MM.1S (cell line): ENCODE measurements at regions not wholly inside any gene's neighbourhood (a gene's known extent, or its start where the extent isn't known, plus 50 kb on each side); places are given as distances from the start of the nearest gene placed in this dataset.

Experiments used
- DNase-seq: peaks from one replicate; pipeline ENCODE4 v3.0.0-alpha.2; 2015
- H2AFZ ChIP-seq: fragments of 300-600 bp; sonication (generic); 2 replicates; pipeline ENCODE4 v1.6.0; 2016; ENCODE audit warnings: antibody characterized with exemption, low read length
- H3F3A ChIP-seq: fragments of 300-600 bp; sonication (generic); 2 replicates; pipeline ENCODE4 v1.6.1; 2016; ENCODE audit warnings: mild to moderate bottlenecking, antibody characterized with exemption, low read length, moderate library complexity, mixed read lengths; ENCODE audit not compliant: insufficient read depth
- H3K27ac ChIP-seq: fragments of 300-600 bp; sonication (generic); 2 replicates; pipeline ENCODE4 v1.5.1; 2016; ENCODE audit warnings: mild to moderate bottlenecking, low read length
- H3K27me3 ChIP-seq: fragments of 300-600 bp; sonication (generic); replicated peaks from 2 replicates; pipeline ENCODE4 v1.6.0; 2016; ENCODE audit warnings: low read length; ENCODE audit not compliant: insufficient read depth
- H3K36me3 ChIP-seq: fragments of 300-600 bp; sonication (generic); replicated peaks from 2 replicates; pipeline ENCODE4 v1.6.1; 2016; ENCODE audit warnings: mild to moderate bottlenecking, low read length, mixed read lengths; ENCODE audit not compliant: insufficient read depth
- H3K4me1 ChIP-seq: fragments of 300-600 bp; sonication (generic); 2 replicates; pipeline ENCODE4 v1.6.1; 2016; ENCODE audit warnings: low read length, mixed read lengths
- H3K4me2 ChIP-seq: fragments of 300-600 bp; sonication (generic); 2 replicates; pipeline ENCODE4 v1.6.0; 2016; ENCODE audit warnings: low read depth, low read length
- H3K4me3 ChIP-seq: fragments of 300-600 bp; sonication (generic); 2 replicates; pipeline ENCODE4 v1.5.1; 2016; ENCODE audit warnings: low read length, mixed read lengths
- H3K79me2 ChIP-seq: fragments of 300-600 bp; sonication (generic); 2 replicates; pipeline ENCODE4 v1.6.1; 2016; ENCODE audit warnings: mixed run types, low read length, mixed read lengths
- H3K9ac ChIP-seq: fragments of 300-600 bp; sonication (generic); 2 replicates; pipeline ENCODE4 v1.6.1; 2016; ENCODE audit warnings: low read length, mixed read lengths
- H3K9me2 ChIP-seq: fragments of 300-600 bp; sonication (generic); replicated peaks from 2 replicates; pipeline ENCODE4 v1.6.1; 2016; ENCODE audit warnings: mild to moderate bottlenecking, low read length, mixed read lengths; ENCODE audit not compliant: insufficient read depth
- H3K9me3 ChIP-seq: fragments of 300-600 bp; sonication (generic); replicated peaks from 2 replicates; pipeline ENCODE4 v1.6.1; 2016; ENCODE audit warnings: mild to moderate bottlenecking, low read length, mixed read lengths; ENCODE audit not compliant: insufficient read depth
- H4K20me1 ChIP-seq: fragments of 300-600 bp; sonication (generic); 2 replicates; pipeline ENCODE4 v1.6.1; 2016; ENCODE audit warnings: mild to moderate bottlenecking, low read length, moderate library complexity, mixed read lengths; ENCODE audit not compliant: insufficient read depth
- CTCF ChIP-seq: fragments of 300-600 bp; sonication (generic); IDR thresholded peaks from 2 replicates; pipeline ENCODE4 v1.5.1; 2016; ENCODE audit warnings: antibody characterized with exemption, low read length, mixed read lengths
- EZH2 ChIP-seq: fragments of 300-600 bp; sonication (generic); optimal IDR thresholded peaks from 2 replicates; pipeline ENCODE3; 2017; ENCODE audit warnings: low read depth, mild to moderate bottlenecking, antibody characterized with exemption, low read length, mixed read lengths
- EZH2phosphoT487 ChIP-seq: fragments of 300-600 bp; sonication (generic); IDR thresholded peaks from 2 replicates; pipeline ENCODE4 v1.6.1; 2018; ENCODE audit warnings: antibody characterized with exemption, low read length

- Histone ChIP-seq H3K4me2 (no peak overlapping the region), H3K27ac (no peak overlapping the region), H3K36me3 (no peaks in the 10 kb centered on the region), H3K9me2 (no peaks in the 10 kb centered on the region), H2AFZ (no peak overlapping the region), H3F3A (no peaks in the 10 kb centered on the region), H3K9me3 (no peaks in the 10 kb centered on the region; the same call in 1 of the 2 replicates), H3K9ac (no peak overlapping the region), H3K27me3 (no peaks in the 10 kb centered on the region), H3K4me3 (no peak overlapping the region), H4K20me1 (no peaks in the 10 kb centered on the region), H3K4me1 (no peaks in the 10 kb centered on the region), H3K79me2 (no peaks in the 10 kb centered on the region)
- TF ChIP-seq CTCF (no peak), EZH2phosphoT487 (no peak), EZH2 (no peak)
- DNase-seq: no peak
Observed at GRCh38 chr5:3432135-3432534, 163.5 kb upstream of the IRX1 start.

- DNase-seq: no peak
- H3F3A ChIP-seq: no peaks in the 10 kb centered on the region
- H3K4me1 ChIP-seq: no peaks in the 10 kb centered on the region
- no peaks in the 10 kb centered on the region for H3K79me2 ChIP-seq
- no peak overlapping the region for H3K9ac ChIP-seq
- no peak overlapping the region for H3K4me3 ChIP-seq
- H4K20me1 ChIP-seq: no peaks in the 10 kb centered on the region
- no peak overlapping the region for H2AFZ ChIP-seq
- no peaks in the 10 kb centered on the region for H3K27me3 ChIP-seq
- TF ChIP-seq CTCF (no peak), EZH2 (no peak)
- no peak overlapping the region for H3K4me2 ChIP-seq
- H3K36me3 ChIP-seq: no peaks in the 10 kb centered on the region
- no peaks in the 10 kb centered on the region for H3K9me2 ChIP-seq
- no peaks in the 10 kb centered on the region; the same call in 1 of the 2 replicates for H3K9me3 ChIP-seq
- H3K27ac ChIP-seq: no peak overlapping the region
Observed at GRCh38 chr5:3430691-3431090, 164.9 kb upstream of the IRX1 start.

GRCh38 chr5:3429962-3430361 is 165.7 kb upstream of the IRX1 start:
- H3K4me2 ChIP-seq: no peak overlapping the region
- H3K4me1 ChIP-seq: no peaks in the 10 kb centered on the region
- H3K9me3 ChIP-seq: no peaks in the 10 kb centered on the region; the same call in 1 of the 2 replicates
- no peaks in the 10 kb centered on the region for H4K20me1 ChIP-seq
- H3F3A ChIP-seq: no peaks in the 10 kb centered on the region
- H3K4me3 ChIP-seq: no peak overlapping the region
- H3K9me2 ChIP-seq: no peaks in the 10 kb centered on the region
- H3K27me3 ChIP-seq: no peaks in the 10 kb centered on the region
- no peaks in the 10 kb centered on the region for H3K79me2 ChIP-seq
- TF ChIP-seq CTCF: no peak
- TF ChIP-seq EZH2: no peak
- no peak for TF ChIP-seq EZH2phosphoT487
- H2AFZ ChIP-seq: no peak overlapping the region
- no peak for DNase-seq
- H3K36me3 ChIP-seq: no peaks in the 10 kb centered on the region
- no peak overlapping the region for H3K9ac ChIP-seq
- no peak overlapping the region for H3K27ac ChIP-seq
